ENCODE measurements at regions not wholly inside any gene's neighbourhood (a gene's known extent, or its start where the extent isn't known, plus 50 kb on each side); places are given as distances from the start of the nearest gene placed in this dataset.
A peak's percentile ranks its signal among the peaks of the same experiment; 100 is the strongest.
"Not testable (repeated sequence)": the region's sequence is repeated elsewhere in the genome, so short reads cannot be mapped to it uniquely, and the experiment has no call there.

GRCh38 chr10:47711428-47711827 lies 52.0 kb downstream of the SYT15B start:
- not testable (repeated sequence) for FAIRE-seq; DNase-seq (ENCODE audit: low spot score in 2 of 2)

- not testable (repeated sequence) for FAIRE-seq; DNase-seq (ENCODE audit: low spot score in 2 of 2)
Measured at GRCh38 chr10:47710443-47710842, 52.9 kb downstream of the SYT15B start.

- not testable (repeated sequence) for DNase-seq (ENCODE audit: low spot score in 2 of 2); FAIRE-seq
Measured at GRCh38 chr10:47705698-47706414, 57.5 kb downstream of the SYT15B start.

GRCh38 chr10:47701285-47701684 lies 62.1 kb downstream of the SYT15B start:
- FAIRE-seq: peak; percentile 10
- not testable (repeated sequence) for DNase-seq (ENCODE audit: low spot score in 2 of 2)

- FAIRE-seq: peak; percentile 70
- DNase-seq (ENCODE audit: low spot score in 2 of 2): not testable (repeated sequence)
Measured at GRCh38 chr10:47699854-47700253, 63.5 kb downstream of the SYT15B start.

GRCh38 chr10:47696170-47696569 lies 67.2 kb downstream of the SYT15B start:
- not testable (repeated sequence) for FAIRE-seq

GRCh38 chr10:47695149-47695548 lies 68.2 kb downstream of the SYT15B start:
- FAIRE-seq; DNase-seq (ENCODE audit: low spot score in 2 of 2): not testable (repeated sequence)

More at GRCh38 chr10:47696170-47696569, 67.2 kb downstream of the SYT15B start:
- not testable (repeated sequence) for DNase-seq (ENCODE audit: low spot score in 2 of 2)

GRCh38 chr10:47690304-47690703 lies 73.1 kb downstream of the SYT15B start:
- FAIRE-seq; DNase-seq (ENCODE audit: low spot score in 2 of 2): not testable (repeated sequence)

GRCh38 chr10:47683826-47684475 lies 79.4 kb downstream of the SYT15B start:
- peak; percentile 23 for FAIRE-seq
- not testable (repeated sequence) for DNase-seq (ENCODE audit: low spot score in 2 of 2)

- not testable (repeated sequence) for DNase-seq (ENCODE audit: low spot score in 2 of 2); FAIRE-seq
Measured at GRCh38 chr10:47681638-47681990, 81.8 kb downstream of the SYT15B start.

- not testable (repeated sequence) for FAIRE-seq; DNase-seq (ENCODE audit: low spot score in 2 of 2)
Measured at GRCh38 chr10:47680848-47681637, 82.3 kb downstream of the SYT15B start.

GRCh38 chr10:47676102-47676501 lies 87.3 kb downstream of the SYT15B start:
- FAIRE-seq; DNase-seq (ENCODE audit: low spot score in 2 of 2): not testable (repeated sequence)

GRCh38 chr10:47675577-47675976 lies 87.8 kb downstream of the SYT15B start:
- peak; percentile 53 for FAIRE-seq
- not testable (repeated sequence) for DNase-seq (ENCODE audit: low spot score in 2 of 2)

- not testable (repeated sequence) for FAIRE-seq
Measured at GRCh38 chr10:47673128-47673527, 90.3 kb downstream of the SYT15B start.

GRCh38 chr10:47670857-47671256 lies 92.5 kb downstream of the SYT15B start:
- FAIRE-seq; DNase-seq (ENCODE audit: low spot score in 2 of 2): not testable (repeated sequence)

More at GRCh38 chr10:47673128-47673527, 90.3 kb downstream of the SYT15B start:
- DNase-seq (ENCODE audit: low spot score in 2 of 2): not testable (repeated sequence)

GRCh38 chr10:47661955-47662577 lies 101.3 kb downstream of the SYT15B start:
- FAIRE-seq; DNase-seq (ENCODE audit: low spot score in 2 of 2): not testable (repeated sequence)

- FAIRE-seq; DNase-seq (ENCODE audit: low spot score in 2 of 2): not testable (repeated sequence)
Measured at GRCh38 chr10:47656732-47657131, 106.7 kb downstream of the SYT15B start.

GRCh38 chr10:47654161-47654560 lies 109.2 kb downstream of the SYT15B start:
- not testable (repeated sequence) for DNase-seq (ENCODE audit: low spot score in 2 of 2); FAIRE-seq

GRCh38 chr10:47648594-47648993 lies 114.8 kb downstream of the SYT15B start:
- FAIRE-seq: peak; percentile 13

GRCh38 chr10:47647523-47648101 lies 115.8 kb downstream of the SYT15B start:
- DNase-seq (ENCODE audit: low spot score in 2 of 2); FAIRE-seq: not testable (repeated sequence)

More at GRCh38 chr10:47648594-47648993, 114.8 kb downstream of the SYT15B start:
- not testable (repeated sequence) for DNase-seq (ENCODE audit: low spot score in 2 of 2)
